Heart left ventricle (tissue), 16 donors: ENCODE measurements at regions not wholly inside any gene's neighbourhood (a gene's known extent, or its start where the extent isn't known, plus 50 kb on each side); places are given as distances from the start of the nearest gene placed in this dataset.

Experiments
- ATAC-seq, 4 donors: fragments of 200-7000 bp; cut with Tn5 transposase; one replicate each; pipeline ENCODE4 v1.9.1; 2020 to 2022; ENCODE audit warnings: moderate library complexity in 4 of 4, mild to moderate bottlenecking in 3 of 4, moderate number of reproducible peaks in 1 of 4
- DNase-seq, 5 donors: peaks; one replicate each; pipeline ENCODE4 v3.0.0-alpha.2; 2020
- H3K27ac ChIP-seq, 12 donors: fragments of 200-600 bp; sonication (generic) in 4 of 12; one replicate each; pipeline versions ENCODE4 v1.5.0 to v1.8.0; 2016 to 2022; ENCODE audit warnings: mild to moderate bottlenecking in 2 of 12
- H3K27me3 ChIP-seq, 9 donors: fragments of 200-600 bp; sonication (generic) in 2 of 9; one replicate each; pipeline versions ENCODE4 v1.5.1 to v1.8.0; 2016 to 2022; ENCODE audit warnings: mild to moderate bottlenecking in 3 of 9
- H3K36me3 ChIP-seq, 9 donors: fragments of 200-600 bp; sonication (generic) in 2 of 9; one replicate each; pipeline versions ENCODE4 v1.5.0 to v1.8.0; 2018 to 2022; ENCODE audit warnings: mild to moderate bottlenecking in 2 of 9
- H3K4me1 ChIP-seq, 12 donors: fragments of 200-600 bp; sonication (generic) in 4 of 12; one replicate each; pipeline versions ENCODE4 v1.5.0 to v1.8.0; 2016 to 2022; ENCODE audit warnings: mild to moderate bottlenecking in 3 of 12
- H3K4me3 ChIP-seq, 12 donors: fragments of 200-600 bp; sonication (generic) in 4 of 12; one replicate each; pipeline versions ENCODE4 v1.5.0 to v1.8.0; 2017 to 2022; ENCODE audit warnings: mild to moderate bottlenecking in 9 of 12, moderate library complexity in 4 of 12
- H3K9me3 ChIP-seq, 12 donors: fragments of 200-600 bp; sonication (generic) in 4 of 12; one replicate each; pipeline versions ENCODE4 v1.5.0 to v1.8.0; 2016 to 2022; ENCODE audit warnings: mild to moderate bottlenecking in 1 of 12
- CTCF ChIP-seq, 12 donors: fragments of 200-600 bp; sonication (generic) in 4 of 12; IDR thresholded peaks; one replicate each; pipeline versions ENCODE4 v1.5.0 to v1.8.0; 2018 to 2022; ENCODE audit warnings: antibody characterized with exemption in 12 of 12, mild to moderate bottlenecking in 5 of 12
- POLR2A ChIP-seq, 2 donors: fragments of 450-650 bp; IDR thresholded peaks; one replicate each; pipeline ENCODE4 v1.6.1; 2017; ENCODE audit warnings: antibody characterized with exemption in 2 of 2, mild to moderate bottlenecking in 2 of 2, moderate library complexity in 2 of 2
- WGBS, 4 donors: extraction: QIAGEN DNeasy Blood & Tissue Kit in 2 of 4; methylation state at CpG; one replicate each; pipeline versions ENCODE4 v1.1.5 to v1.1.7; 2013 to 2018; 5-methylcytosine and 5-hydroxymethylcytosine counted together
- intact Hi-C, 10 donors: fragments of 100-400 bp; cut with DNase I; formaldehyde crosslinking; loops; one replicate each; pipeline versions ENCODE4 v1.11.1 to v1.14.2; 2022
- donor health status: ischemic (EF 13 %, LVEDD 7.1; RV severe dilation, severe dysfunction).
- donor health status: healthy with polysubstance abuse.
- donor health status: DM: no; HTN: yes; CAD: no.
- donor health status: DM: no; HTN: no; CAD: no.
- donor health status: ischemic (EF 25% LVEDD 6.9; RV normal size, moderate dysfunction).
- donor health status: ischemic (EF 25% LVEDD 5.7; RV mildly dilated, moderate dysfunction).
- donor health status: healthy.
- donor health status: DM: yes; HTN: yes; CAD: no.
- donor health status: ischemic (EF 35%, LVEDD 5.7; RV mildly dilated, moderate dysfunction).
- donor health status: nonischemic (EF 11% LVEDD 7.7; RV severe dilation, severe dysfunction).
- donor health status: DM: yes; HTN: yes; CAD: no.
- donor health status: PGD.
- donor health status: ischemic (EF 29% LVEDD 5.4; RV normal size, mild dysfunction).
- donor health status: nonischemic (EF 23%, LVEDD 6.1; RV moderate dilation, normal function).

GRCh38 chrX:110435196-110435595 lies 76.5 kb downstream of the RTL9 start:
- intact Hi-C loops: no loop called here
- Histone ChIP-seq H3K27ac (no peak overlapping the region), H3K36me3 (no peaks in the 10 kb centered on the region), H3K4me1 (no peaks in the 10 kb centered on the region), H3K9me3 (no peaks in the 10 kb centered on the region), H3K27me3 (peaks cover 0 to 40% (median 0%) of the 10 kb centered on the region in 9 donors), H3K4me3 (no peak overlapping the region)
- 65 to 85% (median 76%) methylated on average over 1 of the region's 1 CpG for WGBS, 4 donors
- no peak for TF ChIP-seq CTCF (IDR thresholded peaks at IDR 0.05)
- TF ChIP-seq POLR2A (IDR thresholded peaks at IDR 0.05): no peak
- no peak for DNase-seq
- ATAC-seq: no peak

GRCh38 chrX:110436523-110436922 lies 77.9 kb downstream of the RTL9 start:
- H3K36me3 ChIP-seq: no peaks in the 10 kb centered on the region
- intact Hi-C loops: no loop called here

GRCh38 chrX:110437686-110438085 lies 79.0 kb downstream of the RTL9 start:
- ATAC-seq (no peak), DNase-seq (no peak)
- no peak overlapping the region for H3K4me3 ChIP-seq
- H3K9me3 ChIP-seq: no peaks in the 10 kb centered on the region
- H3K27me3 ChIP-seq: peaks cover 0 to 46% (median 0%) of the 10 kb centered on the region in 9 donors
- H3K4me1 ChIP-seq: no peaks in the 10 kb centered on the region
- no peak for TF ChIP-seq POLR2A (IDR thresholded peaks at IDR 0.05)
- TF ChIP-seq CTCF (IDR thresholded peaks at IDR 0.05): no peak
- no peak overlapping the region for H3K27ac ChIP-seq
- WGBS, 4 donors: 56 to 82% (median 74%) methylated on average over 2 of the region's 2 CpGs
- intact Hi-C loops: no loop called here
- no peaks in the 10 kb centered on the region for H3K36me3 ChIP-seq

More at GRCh38 chrX:110436523-110436922, 77.9 kb downstream of the RTL9 start:
- Histone ChIP-seq H3K4me3 (no peak overlapping the region), H3K27me3 (peaks cover 0 to 45% (median 0%) of the 10 kb centered on the region in 9 donors), H3K4me1 (no peaks in the 10 kb centered on the region), H3K9me3 (no peaks in the 10 kb centered on the region), H3K27ac (no peak overlapping the region)
- no peak for TF ChIP-seq CTCF (IDR thresholded peaks at IDR 0.05)
- no peak for TF ChIP-seq POLR2A (IDR thresholded peaks at IDR 0.05)
- no peak for ATAC-seq
- no peak for DNase-seq

- H3K9me3 ChIP-seq: no peaks in the 10 kb centered on the region
- intact Hi-C loops: loop anchor here in 1 of 10 donors (10.0 kb wide), 1 partner anchor 1005 kb away; no protein-coding TSS in a partner anchor
- WGBS, 4 donors: 52 to 56% (median 54%) methylated on average over 11 of the region's 11 CpGs
- H3K4me3 ChIP-seq: no peak overlapping the region
- peaks cover 0 to 58% (median 0%) of the 10 kb centered on the region in 9 donors for H3K27me3 ChIP-seq
- no peak overlapping the region for H3K27ac ChIP-seq
- peak in 1 of 4 donors; percentile 42 for ATAC-seq
- no peak for DNase-seq
- H3K4me1 ChIP-seq: no peaks in the 10 kb centered on the region
- no peak for TF ChIP-seq POLR2A (IDR thresholded peaks at IDR 0.05)
- TF ChIP-seq CTCF (IDR thresholded peaks at IDR 0.05): no peak
- H3K36me3 ChIP-seq: no peaks in the 10 kb centered on the region
Measured at GRCh38 chrX:110440016-110440805, 81.6 kb downstream of the RTL9 start.
